ENCODE measurements at regions not wholly inside any gene's neighbourhood (a gene's known extent, or its start where the extent isn't known, plus 50 kb on each side); places are given as distances from the start of the nearest gene placed in this dataset.

GRCh38 chr4:185071236-185071811, 53.0 kb downstream of the HELT start:
- H3K4me3 ChIP-seq (replicated peaks; ENCODE audit: low read depth, low read length) = no peak overlapping the region
- TF ChIP-seq CTCF (IDR thresholded peaks at IDR 0.05; ENCODE audit: low read length, missing control alignments) = no peak
- peak; percentile 31 for DNase-seq (ENCODE audit: low read depth)

- H3K4me3 ChIP-seq (replicated peaks; ENCODE audit: low read depth, low read length) = no peak overlapping the region
- TF ChIP-seq CTCF (IDR thresholded peaks at IDR 0.05; ENCODE audit: low read length, missing control alignments) = no peak
- DNase-seq (ENCODE audit: low read depth) = peak; percentile 2
Observed at GRCh38 chr4:185079271-185079905, 61.1 kb downstream of the HELT start.

- TF ChIP-seq CTCF (IDR thresholded peaks at IDR 0.05; ENCODE audit: low read length, missing control alignments) = no peak
- no peak overlapping the region for H3K4me3 ChIP-seq (replicated peaks; ENCODE audit: low read depth, low read length)
- DNase-seq (ENCODE audit: low read depth) = no peak
Observed at GRCh38 chr4:185080545-185080944, 62.3 kb downstream of the HELT start.

GRCh38 chr4:185082561-185082960, 60.5 kb upstream of the SLC25A4 start:
- peak; percentile 7 for DNase-seq (ENCODE audit: low read depth)
- TF ChIP-seq CTCF (IDR thresholded peaks at IDR 0.05; ENCODE audit: low read length, missing control alignments) = no peak

GRCh38 chr4:185086053-185086452, 57.0 kb upstream of the SLC25A4 start:
- DNase-seq (ENCODE audit: low read depth) = no peak
- H3K4me3 ChIP-seq (replicated peaks; ENCODE audit: low read depth, low read length) = no peak overlapping the region

More at GRCh38 chr4:185082561-185082960, 60.5 kb upstream of the SLC25A4 start:
- no peak overlapping the region for H3K4me3 ChIP-seq (replicated peaks; ENCODE audit: low read depth, low read length)

GRCh38 chr4:185088899-185089298, 54.2 kb upstream of the SLC25A4 start:
- DNase-seq (ENCODE audit: low read depth) = no peak
- TF ChIP-seq CTCF (IDR thresholded peaks at IDR 0.05; ENCODE audit: low read length, missing control alignments) = no peak
- no peak overlapping the region for H3K4me3 ChIP-seq (replicated peaks; ENCODE audit: low read depth, low read length)

More at GRCh38 chr4:185086053-185086452, 57.0 kb upstream of the SLC25A4 start:
- TF ChIP-seq CTCF (IDR thresholded peaks at IDR 0.05; ENCODE audit: low read length, missing control alignments) = no peak

- TF ChIP-seq CTCF (IDR thresholded peaks at IDR 0.05; ENCODE audit: low read length, missing control alignments) = no peak
- no peak for DNase-seq (ENCODE audit: low read depth)
- H3K4me3 ChIP-seq (replicated peaks; ENCODE audit: low read depth, low read length) = no peak overlapping the region
Observed at GRCh38 chr4:185090592-185090991, 52.5 kb upstream of the SLC25A4 start.
